Loucy (cell line): ENCODE measurements at regions not wholly inside any gene's neighbourhood (a gene's known extent, or its start where the extent isn't known, plus 50 kb on each side); places are given as distances from the start of the nearest gene placed in this dataset.

ENCODE experiments used
- EZH2phosphoT487 ChIP-seq: fragments of 200-600 bp; IDR thresholded peaks from 2 replicates; pipeline ENCODE4 v1.6.1; 2018; ENCODE audit warnings: antibody characterized with exemption, mild to moderate bottlenecking, moderate library complexity, borderline replicate concordance
- TF ChIP-seq, protein P1 (sequence below): fragments of 200-600 bp; sonication (generic); conservative IDR thresholded peaks from 2 replicates; pipeline ENCODE4 v1.5.1; 2014; ENCODE audit warnings: mild to moderate bottlenecking, antibody characterized with exemption, low read length

GRCh38 chr7:130996833-130997231 is 262.8 kb upstream of the KLF14 start:
- TF ChIP-seq, protein P1, sequence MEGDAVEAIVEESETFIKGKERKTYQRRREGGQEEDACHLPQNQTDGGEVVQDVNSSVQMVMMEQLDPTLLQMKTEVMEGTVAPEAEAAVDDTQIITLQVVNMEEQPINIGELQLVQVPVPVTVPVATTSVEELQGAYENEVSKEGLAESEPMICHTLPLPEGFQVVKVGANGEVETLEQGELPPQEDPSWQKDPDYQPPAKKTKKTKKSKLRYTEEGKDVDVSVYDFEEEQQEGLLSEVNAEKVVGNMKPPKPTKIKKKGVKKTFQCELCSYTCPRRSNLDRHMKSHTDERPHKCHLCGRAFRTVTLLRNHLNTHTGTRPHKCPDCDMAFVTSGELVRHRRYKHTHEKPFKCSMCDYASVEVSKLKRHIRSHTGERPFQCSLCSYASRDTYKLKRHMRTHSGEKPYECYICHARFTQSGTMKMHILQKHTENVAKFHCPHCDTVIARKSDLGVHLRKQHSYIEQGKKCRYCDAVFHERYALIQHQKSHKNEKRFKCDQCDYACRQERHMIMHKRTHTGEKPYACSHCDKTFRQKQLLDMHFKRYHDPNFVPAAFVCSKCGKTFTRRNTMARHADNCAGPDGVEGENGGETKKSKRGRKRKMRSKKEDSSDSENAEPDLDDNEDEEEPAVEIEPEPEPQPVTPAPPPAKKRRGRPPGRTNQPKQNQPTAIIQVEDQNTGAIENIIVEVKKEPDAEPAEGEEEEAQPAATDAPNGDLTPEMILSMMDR, result no peak
- no peak for TF ChIP-seq EZH2phosphoT487
